CD4-positive, alpha-beta T cell treated with Interleukin-15 for 4 hours (primary cell): ENCODE measurements at regions not wholly inside any gene's neighbourhood (a gene's known extent, or its start where the extent isn't known, plus 50 kb on each side); places are given as distances from the start of the nearest gene placed in this dataset.
"Not testable (repeated sequence)": the region's sequence is repeated elsewhere in the genome, so short reads cannot be mapped to it uniquely, and the experiment has no call there.

Experiments used
- DNase-seq: peaks from one replicate; pipeline ENCODE4 v3.0.0-alpha.2; 2020; ENCODE audit warnings: low spot score

GRCh38 chr5:167821669-167822068 is 469.8 kb upstream of the WWC1 start:
- DNase-seq, result no peak

GRCh38 chr5:167822241-167822640 is 469.2 kb upstream of the WWC1 start:
- no peak for DNase-seq

GRCh38 chr5:167823405-167823804 is 468.0 kb upstream of the WWC1 start:
- DNase-seq, result no peak

- DNase-seq, result no peak
These were observed 463.7 kb upstream of the WWC1 start for GRCh38 chr5:167827766-167828165.

- no peak for DNase-seq
These were observed 459.5 kb upstream of the WWC1 start for GRCh38 chr5:167831754-167832504.

- no peak for DNase-seq
These were observed 458.8 kb upstream of the WWC1 start for GRCh38 chr5:167832609-167833008.

- DNase-seq, result no peak
These were observed 458.0 kb upstream of the WWC1 start for GRCh38 chr5:167833456-167833855.

GRCh38 chr5:167835146-167835545 is 456.3 kb upstream of the WWC1 start:
- DNase-seq, result no peak

GRCh38 chr5:167837127-167837526 is 454.3 kb upstream of the WWC1 start:
- no peak for DNase-seq

GRCh38 chr5:167839065-167839464 is 452.4 kb upstream of the WWC1 start:
- no peak for DNase-seq

GRCh38 chr5:167840527-167841130 is 450.8 kb upstream of the WWC1 start:
- no peak for DNase-seq

GRCh38 chr5:167843881-167844572 is 447.4 kb upstream of the WWC1 start:
- no peak for DNase-seq

- DNase-seq, result no peak
These were observed 445.5 kb upstream of the WWC1 start for GRCh38 chr5:167845952-167846351.

GRCh38 chr5:167849874-167850273 is 441.6 kb upstream of the WWC1 start:
- DNase-seq, result no peak

- DNase-seq, result no peak
These were observed 440.5 kb upstream of the WWC1 start for GRCh38 chr5:167850911-167851310.

- no peak for DNase-seq
These were observed 440.0 kb upstream of the WWC1 start for GRCh38 chr5:167851416-167851815.

GRCh38 chr5:167852515-167852914 is 438.9 kb upstream of the WWC1 start:
- DNase-seq, result no peak

GRCh38 chr5:167853421-167853820 is 438.0 kb upstream of the WWC1 start:
- DNase-seq, result no peak

GRCh38 chr5:167855818-167856217 is 435.6 kb upstream of the WWC1 start:
- no peak for DNase-seq

- DNase-seq, result no peak
These were observed 434.1 kb upstream of the WWC1 start for GRCh38 chr5:167857321-167857720.

GRCh38 chr5:167858186-167858855 is 433.1 kb upstream of the WWC1 start:
- not testable (repeated sequence) for DNase-seq

- DNase-seq, result no peak
These were observed 430.1 kb upstream of the WWC1 start for GRCh38 chr5:167861129-167861927.
